ENCODE measurements at regions not wholly inside any gene's neighbourhood (a gene's known extent, or its start where the extent isn't known, plus 50 kb on each side); places are given as distances from the start of the nearest gene placed in this dataset.

DNA sequence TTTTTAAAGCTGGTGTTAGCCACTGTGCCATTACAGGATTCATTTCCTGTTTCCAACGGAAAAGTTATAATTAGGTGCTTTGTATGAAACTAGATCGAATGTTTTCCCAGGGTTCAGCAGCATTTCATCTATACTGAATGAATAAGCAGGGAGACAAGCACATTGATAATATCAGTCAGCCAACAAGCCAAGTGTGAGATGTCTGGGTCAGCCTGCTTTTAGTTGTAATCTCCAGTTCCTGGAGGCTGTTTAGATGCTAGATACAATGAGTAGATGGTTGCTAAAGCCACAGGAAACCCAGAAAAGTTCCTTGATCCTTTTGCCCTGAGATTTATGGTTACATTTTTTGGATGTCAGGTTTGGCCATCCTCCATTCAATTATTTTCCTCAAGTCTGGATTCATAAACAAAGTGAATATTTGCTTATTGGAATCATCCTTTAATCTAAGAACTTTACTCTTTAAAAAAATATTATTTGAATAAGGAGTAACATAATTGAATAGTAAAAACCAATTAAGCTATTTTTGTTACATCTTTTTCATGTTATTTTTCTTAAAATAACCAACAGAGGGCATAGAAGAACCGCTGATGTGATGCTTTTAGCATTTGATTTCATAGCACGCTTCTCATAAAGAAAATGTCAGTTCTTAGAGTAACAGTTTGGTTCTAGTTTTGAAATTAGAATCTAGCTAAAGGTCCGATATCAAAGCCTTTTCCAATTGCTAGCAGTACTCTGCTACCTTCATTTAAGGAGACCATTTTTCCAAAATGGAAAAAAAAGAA, 76.6 kb downstream of the HSPA13 start:
- TF ChIP-seq, protein P1, sequence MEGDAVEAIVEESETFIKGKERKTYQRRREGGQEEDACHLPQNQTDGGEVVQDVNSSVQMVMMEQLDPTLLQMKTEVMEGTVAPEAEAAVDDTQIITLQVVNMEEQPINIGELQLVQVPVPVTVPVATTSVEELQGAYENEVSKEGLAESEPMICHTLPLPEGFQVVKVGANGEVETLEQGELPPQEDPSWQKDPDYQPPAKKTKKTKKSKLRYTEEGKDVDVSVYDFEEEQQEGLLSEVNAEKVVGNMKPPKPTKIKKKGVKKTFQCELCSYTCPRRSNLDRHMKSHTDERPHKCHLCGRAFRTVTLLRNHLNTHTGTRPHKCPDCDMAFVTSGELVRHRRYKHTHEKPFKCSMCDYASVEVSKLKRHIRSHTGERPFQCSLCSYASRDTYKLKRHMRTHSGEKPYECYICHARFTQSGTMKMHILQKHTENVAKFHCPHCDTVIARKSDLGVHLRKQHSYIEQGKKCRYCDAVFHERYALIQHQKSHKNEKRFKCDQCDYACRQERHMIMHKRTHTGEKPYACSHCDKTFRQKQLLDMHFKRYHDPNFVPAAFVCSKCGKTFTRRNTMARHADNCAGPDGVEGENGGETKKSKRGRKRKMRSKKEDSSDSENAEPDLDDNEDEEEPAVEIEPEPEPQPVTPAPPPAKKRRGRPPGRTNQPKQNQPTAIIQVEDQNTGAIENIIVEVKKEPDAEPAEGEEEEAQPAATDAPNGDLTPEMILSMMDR (IDR thresholded peaks at IDR 0.05): no peak
- Histone ChIP-seq H3K4me3 (no peak overlapping the region), H3K27ac (no peak overlapping the region)
- no peak for DNase-seq (ENCODE audit: low spot score)

DNA sequence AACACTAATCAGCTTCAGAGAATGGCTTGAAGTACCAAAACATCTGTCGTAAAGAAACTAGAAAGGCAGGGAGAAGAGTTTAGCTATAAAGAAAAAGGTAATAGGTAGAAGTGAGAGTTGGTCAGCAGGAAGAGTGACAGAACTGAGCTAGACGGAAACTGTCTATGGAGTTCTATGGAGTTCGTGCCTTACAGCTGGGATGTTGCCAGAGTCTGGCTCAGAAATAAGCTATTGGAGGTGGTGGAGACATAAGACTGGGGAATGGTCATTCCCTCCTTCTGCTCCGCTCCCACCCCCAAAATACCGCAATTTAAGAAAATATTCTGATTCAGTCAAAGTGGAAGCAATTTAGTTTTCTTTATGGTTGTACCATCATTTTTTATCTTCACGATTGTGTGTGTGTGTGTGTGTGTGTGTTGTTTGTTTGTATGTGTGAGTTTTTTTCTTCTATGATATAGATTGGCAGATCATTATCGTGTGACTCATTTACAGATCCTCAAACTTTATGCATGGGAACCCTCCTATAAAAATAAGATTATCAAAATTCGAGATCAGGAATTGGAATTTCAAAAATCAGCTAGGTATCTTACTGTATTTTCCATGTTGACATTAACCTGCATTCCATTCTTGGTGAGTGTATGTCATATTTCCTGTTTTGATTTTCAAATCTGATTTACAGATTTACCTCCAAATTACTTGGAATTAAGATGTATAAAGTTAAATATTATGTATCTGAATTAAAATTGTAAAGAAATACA, 79.0 kb downstream of the HSPA13 start:
- no peak for DNase-seq (ENCODE audit: low spot score)
- Histone ChIP-seq H3K27ac (no peak overlapping the region), H3K4me3 (no peak overlapping the region)
- TF ChIP-seq, protein P1 (IDR thresholded peaks at IDR 0.05): no peak

DNA sequence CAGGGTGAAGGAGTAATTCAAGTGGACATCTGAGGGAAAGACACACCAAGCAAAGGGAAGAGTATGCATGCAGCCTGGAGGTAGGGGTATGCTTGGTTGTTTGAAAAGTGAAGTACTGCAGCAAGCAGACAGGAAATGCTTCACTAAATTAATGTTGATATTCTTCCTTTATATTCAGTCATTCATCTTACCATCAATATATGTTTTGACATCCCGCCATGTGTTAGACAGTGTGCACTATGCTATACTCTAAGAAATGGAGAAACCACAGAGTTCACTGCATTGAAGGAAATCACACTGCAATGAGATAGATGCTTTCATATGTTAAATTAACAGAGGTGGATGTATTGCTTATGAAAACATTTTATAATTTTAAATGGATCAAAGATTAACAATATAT, 82.9 kb downstream of the HSPA13 start:
- H3K27ac ChIP-seq: no peak overlapping the region
- TF ChIP-seq, protein P1 (IDR thresholded peaks at IDR 0.05): no peak
- H3K4me3 ChIP-seq: no peak overlapping the region
- DNase-seq (ENCODE audit: low spot score): no peak

DNA sequence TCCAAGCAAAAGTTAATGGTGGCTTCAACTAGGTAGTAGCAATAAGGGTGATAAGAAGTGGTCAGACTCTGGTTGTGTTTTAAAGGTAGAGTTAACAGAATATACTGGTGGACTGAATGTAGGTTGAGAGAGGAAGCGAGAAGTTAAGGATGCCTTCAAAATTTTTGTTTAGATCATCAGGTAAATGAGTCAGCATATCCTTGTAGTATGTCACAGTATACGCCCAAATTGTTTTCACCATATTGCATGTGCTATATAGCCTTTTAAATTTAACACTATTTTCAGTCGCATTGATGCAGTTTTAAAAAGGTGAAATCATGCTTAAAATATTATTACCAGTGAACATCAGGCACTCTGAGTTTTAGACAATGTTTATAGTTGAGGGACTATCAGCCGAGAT, 74.6 kb downstream of the RBM11 start:
- no peak overlapping the region for H3K27ac ChIP-seq
- TF ChIP-seq, protein P1 (IDR thresholded peaks at IDR 0.05): no peak

DNA sequence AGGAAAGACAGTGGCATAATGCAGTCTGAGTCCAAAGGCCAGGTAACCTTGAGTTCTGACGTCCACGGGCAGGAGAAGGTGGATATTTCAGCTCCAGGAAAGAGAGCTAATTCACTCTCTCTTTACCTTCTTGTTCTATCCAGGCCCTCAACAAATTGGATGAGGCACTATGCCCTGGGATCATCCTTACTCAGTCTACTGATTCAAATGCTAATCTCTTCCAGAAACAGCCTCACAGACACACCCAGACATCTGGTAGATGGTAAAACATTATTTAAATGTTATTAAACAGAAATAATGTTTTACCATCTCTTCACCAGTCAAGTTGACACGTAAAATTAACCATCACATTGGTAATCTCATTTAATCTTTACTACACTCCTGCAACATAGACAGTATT, 73.0 kb downstream of the RBM11 start:
- TF ChIP-seq, protein P1 (IDR thresholded peaks at IDR 0.05): no peak
- Histone ChIP-seq H3K27ac (no peak overlapping the region), H3K4me3 (no peak overlapping the region)
- DNase-seq (ENCODE audit: low spot score): no peak

More for the DNA sequence above, 74.6 kb downstream of the RBM11 start:
- no peak for DNase-seq (ENCODE audit: low spot score)
- no peak overlapping the region for H3K4me3 ChIP-seq

DNA sequence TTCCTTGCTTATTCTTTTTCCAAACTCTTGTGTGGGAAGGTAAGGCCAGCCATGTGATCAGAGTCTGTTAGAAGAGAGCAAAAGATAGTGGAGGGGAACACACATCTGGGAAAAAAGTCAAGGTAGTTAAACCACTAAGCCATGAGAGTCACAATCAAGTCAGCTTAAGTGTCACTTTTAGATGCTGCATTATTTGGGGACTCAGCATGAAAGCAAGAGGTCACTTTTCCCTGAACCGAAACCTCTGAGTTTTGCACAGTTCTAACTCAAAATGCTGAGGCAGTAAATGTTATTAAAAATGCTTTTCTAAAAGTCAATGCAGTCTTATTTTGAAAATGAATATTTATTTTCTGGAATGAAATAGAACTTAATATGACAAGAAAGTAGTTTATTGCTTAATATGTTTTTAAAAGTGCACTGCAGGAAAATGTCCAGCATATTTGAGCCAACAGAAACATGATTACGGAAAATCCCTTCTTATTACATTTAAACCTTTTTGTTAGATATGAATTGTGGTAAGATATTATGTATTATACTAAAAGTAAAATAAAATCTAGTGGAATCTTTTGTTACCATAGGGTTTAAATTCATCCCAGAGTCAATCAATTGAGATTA, 69.3 kb downstream of the RBM11 start:
- TF ChIP-seq, protein P1 (IDR thresholded peaks at IDR 0.05): no peak
- no peak for DNase-seq (ENCODE audit: low spot score)
- Histone ChIP-seq H3K4me3 (no peak overlapping the region), H3K27ac (no peak overlapping the region)

Measured in coronary artery (tissue), 2 donors.